OCI-LY7 (cell line): ENCODE measurements at regions not wholly inside any gene's neighbourhood (a gene's known extent, or its start where the extent isn't known, plus 50 kb on each side); places are given as distances from the start of the nearest gene placed in this dataset.

Source experiments
- BruUV-seq: library from RNA; stranded (reverse); fragments of 400-500 nt; replicated peaks from 2 replicates; lab custom pipeline; 2021; lab: Mats Ljungman, UMichigan
- CTCF ChIA-PET: fragments of 300-600 bp; sonication (Branson Sonifier 250); formaldehyde crosslinking; loops from one replicate; lab custom pipeline; 2022; ENCODE audit warnings: antibody characterized with exemption; ENCODE audit not compliant: unreplicated experiment; lab: Charles Lee
- POLR2A ChIA-PET: fragments of 300-600 bp; sonication (Branson Sonifier 250); formaldehyde crosslinking; loops from one replicate; lab custom pipeline; 2022; ENCODE audit warnings: antibody characterized with exemption; lab: Charles Lee
- DNase-seq: peaks from one replicate; pipeline ENCODE4 v3.0.0-alpha.2; 2015; ENCODE audit warnings: low spot score
- H2AFZ ChIP-seq: fragments of 200-600 bp; sonication (generic), shearing (Covaris generic); 2 replicates; pipeline ENCODE4 v1.6.1; 2014; ENCODE audit warnings: mild to moderate bottlenecking, antibody characterized with exemption, low read length, moderate library complexity
- H3K27ac ChIP-seq: fragments of 200-600 bp; sonication (generic); 2 replicates; pipeline ENCODE4 v1.5.1; 2014; ENCODE audit warnings: mixed run types, low read depth, mild to moderate bottlenecking, moderate library complexity, low read length, inconsistent platforms; ENCODE audit not compliant: poor library complexity, severe bottlenecking
- H3K36me3 ChIP-seq: fragments of 200-600 bp; sonication (generic); 2 replicates; pipeline ENCODE4 v1.6.1; 2014; ENCODE audit warnings: mild to moderate bottlenecking, antibody characterized with exemption, low read length, moderate library complexity, mixed read lengths; ENCODE audit not compliant: insufficient read depth
- H3K4me1 ChIP-seq: fragments of 200-600 bp; sonication (generic); 2 replicates; pipeline ENCODE4 v1.5.1; 2014; ENCODE audit warnings: mild to moderate bottlenecking, low read length; ENCODE audit not compliant: insufficient read depth, poor library complexity, severe bottlenecking
- H3K4me2 ChIP-seq: fragments of 200-600 bp; sonication (generic); 2 replicates; pipeline ENCODE4 v1.6.1; 2014; ENCODE audit warnings: mild to moderate bottlenecking, low read length
- H3K4me3 ChIP-seq: fragments of 200-600 bp; sonication (generic); 2 replicates; pipeline ENCODE4 v1.5.1; 2014; ENCODE audit warnings: mild to moderate bottlenecking, low read depth, low read length; ENCODE audit not compliant: poor library complexity, severe bottlenecking
- H3K79me2 ChIP-seq: fragments of 200-600 bp; sonication (generic); 2 replicates; pipeline ENCODE4 v1.6.1; 2016; ENCODE audit warnings: low read depth, mild to moderate bottlenecking, low read length, moderate library complexity, mixed read lengths; ENCODE audit not compliant: insufficient read depth
- H3K9me2 ChIP-seq: fragments of 200-600 bp; sonication (generic); 2 replicates; pipeline ENCODE4 v1.6.1; 2016; ENCODE audit warnings: mild to moderate bottlenecking, low read length, mixed read lengths; ENCODE audit not compliant: insufficient read depth
- H3K9me3 ChIP-seq: fragments of 200-600 bp; sonication (generic); 2 replicates; pipeline ENCODE4 v1.6.1; 2014; ENCODE audit warnings: mild to moderate bottlenecking, mixed run types, low read length, mixed read lengths
- H4K20me1 ChIP-seq: fragments of 200-600 bp; sonication (generic); 2 replicates; pipeline ENCODE4 v1.6.1; 2014; ENCODE audit warnings: mild to moderate bottlenecking, antibody characterized with exemption, low read length, moderate library complexity, mixed read lengths; ENCODE audit not compliant: insufficient read depth
- EZH2phosphoT487 ChIP-seq: fragments of 200-600 bp; sonication (generic); IDR thresholded peaks from 2 replicates; pipeline ENCODE4 v1.6.1; 2018; ENCODE audit warnings: low read depth, borderline replicate concordance, mild to moderate bottlenecking, mixed run types, antibody characterized with exemption, low read length, moderate library complexity, mixed read lengths
- intact Hi-C: fragments of 100-400 bp; cut with micrococcal nuclease; formaldehyde crosslinking; loops from one replicate; pipeline ENCODE4 v1.10.0; 2022; ENCODE audit not compliant: unreplicated experiment
- TF ChIP-seq, protein P1 (sequence below): fragments of 200-600 bp; sonication (generic); conservative IDR thresholded peaks from 2 replicates; pipeline ENCODE4 v1.5.1; 2014; ENCODE audit warnings: mild to moderate bottlenecking, antibody characterized with exemption, low read length, moderate library complexity, mixed read lengths

DNA sequence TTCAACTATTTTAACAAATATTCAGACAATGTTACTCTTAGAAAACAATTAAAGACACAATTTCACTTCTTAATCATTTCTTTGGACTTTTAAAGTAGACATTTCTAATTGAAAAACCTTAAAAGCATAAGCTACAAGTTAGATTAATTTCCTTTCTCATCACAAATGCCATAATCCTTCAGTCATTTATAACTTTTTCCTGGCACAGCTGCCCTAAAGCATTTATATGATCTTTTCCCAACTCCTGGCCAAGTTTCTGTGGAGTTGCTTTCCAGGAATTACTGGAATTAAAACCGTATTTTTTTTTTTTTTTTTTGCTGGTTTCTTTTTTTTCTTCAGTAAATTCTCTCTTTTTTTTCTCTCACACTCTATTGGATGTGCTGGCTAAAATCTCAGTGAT, 615.9 kb downstream of the TBC1D4 start:
- no peak overlapping the region for H3K4me2 ChIP-seq
- DNase-seq, result no peak
- no peak overlapping the region for H3K27ac ChIP-seq
- H3K79me2 ChIP-seq, result no peaks in the 10 kb centered on the region
- H4K20me1 ChIP-seq, result no peaks in the 10 kb centered on the region
- intact Hi-C loops, result no loop called here
- ChIA-PET CTCF (no interaction called here), POLR2A (no interaction called here)
- TF ChIP-seq EZH2phosphoT487, result no peak
- TF ChIP-seq, protein P1, sequence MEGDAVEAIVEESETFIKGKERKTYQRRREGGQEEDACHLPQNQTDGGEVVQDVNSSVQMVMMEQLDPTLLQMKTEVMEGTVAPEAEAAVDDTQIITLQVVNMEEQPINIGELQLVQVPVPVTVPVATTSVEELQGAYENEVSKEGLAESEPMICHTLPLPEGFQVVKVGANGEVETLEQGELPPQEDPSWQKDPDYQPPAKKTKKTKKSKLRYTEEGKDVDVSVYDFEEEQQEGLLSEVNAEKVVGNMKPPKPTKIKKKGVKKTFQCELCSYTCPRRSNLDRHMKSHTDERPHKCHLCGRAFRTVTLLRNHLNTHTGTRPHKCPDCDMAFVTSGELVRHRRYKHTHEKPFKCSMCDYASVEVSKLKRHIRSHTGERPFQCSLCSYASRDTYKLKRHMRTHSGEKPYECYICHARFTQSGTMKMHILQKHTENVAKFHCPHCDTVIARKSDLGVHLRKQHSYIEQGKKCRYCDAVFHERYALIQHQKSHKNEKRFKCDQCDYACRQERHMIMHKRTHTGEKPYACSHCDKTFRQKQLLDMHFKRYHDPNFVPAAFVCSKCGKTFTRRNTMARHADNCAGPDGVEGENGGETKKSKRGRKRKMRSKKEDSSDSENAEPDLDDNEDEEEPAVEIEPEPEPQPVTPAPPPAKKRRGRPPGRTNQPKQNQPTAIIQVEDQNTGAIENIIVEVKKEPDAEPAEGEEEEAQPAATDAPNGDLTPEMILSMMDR, result no peak
- no TSS peak for BruUV-seq
- H3K4me1 ChIP-seq, result no peaks in the 10 kb centered on the region
- H2AFZ ChIP-seq, result no peak overlapping the region
- H3K36me3 ChIP-seq, result no peaks in the 10 kb centered on the region
- H3K4me3 ChIP-seq, result no peak overlapping the region
- H3K9me2 ChIP-seq, result no peaks in the 10 kb centered on the region
- H3K9me3 ChIP-seq, result no peaks in the 10 kb centered on the region

DNA sequence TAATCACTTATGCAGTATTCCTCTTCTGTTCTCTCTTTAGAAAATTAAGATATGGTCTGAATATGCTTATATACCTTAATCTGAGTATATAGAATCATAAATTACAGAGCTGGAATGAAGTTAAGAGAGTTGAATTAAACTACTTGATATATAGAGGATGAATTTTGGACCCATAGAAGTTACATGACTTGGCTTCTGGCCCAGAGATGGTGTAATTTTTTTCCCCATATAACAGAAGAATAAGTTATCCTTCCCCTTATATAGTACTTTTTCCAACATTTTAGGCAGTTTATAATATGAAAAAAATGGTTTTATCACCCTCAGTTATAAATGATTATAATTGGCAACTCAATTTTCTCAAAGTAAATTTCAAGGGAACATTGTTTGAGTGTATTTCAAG, 616.3 kb downstream of the TBC1D4 start:
- Histone ChIP-seq H3K79me2 (no peaks in the 10 kb centered on the region), H3K9me3 (no peaks in the 10 kb centered on the region), H3K4me2 (no peak overlapping the region), H3K4me3 (no peak overlapping the region), H3K36me3 (no peaks in the 10 kb centered on the region), H2AFZ (no peak overlapping the region), H3K9me2 (no peaks in the 10 kb centered on the region), H3K27ac (no peak overlapping the region), H4K20me1 (no peaks in the 10 kb centered on the region), H3K4me1 (no peaks in the 10 kb centered on the region)
- ChIA-PET CTCF (no interaction called here), POLR2A (no interaction called here)
- TF ChIP-seq EZH2phosphoT487, result no peak
- TF ChIP-seq, protein P1, result no peak
- intact Hi-C loops, result no loop called here
- DNase-seq, result no peak
- BruUV-seq, result no TSS peak

DNA sequence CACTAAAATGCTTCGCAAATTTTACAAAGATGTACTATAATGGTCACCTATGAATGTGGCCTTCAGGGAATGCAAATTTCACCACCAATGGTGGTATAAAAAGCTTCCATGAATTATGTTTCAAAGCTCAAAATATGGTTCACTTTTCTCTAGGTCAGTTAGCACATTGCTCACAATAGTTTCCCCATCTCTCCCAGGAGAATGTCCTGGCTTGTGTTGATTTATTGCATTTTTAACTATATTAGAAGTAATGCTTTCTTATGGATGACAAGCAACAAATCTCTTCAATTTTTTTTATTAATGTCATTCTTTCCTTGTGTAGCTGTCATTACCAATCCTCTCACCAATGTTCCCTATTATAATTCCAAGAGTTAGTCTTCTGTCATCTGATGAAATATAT, 621.2 kb downstream of the TBC1D4 start:
- no peaks in the 10 kb centered on the region for H3K36me3 ChIP-seq
- H3K4me1 ChIP-seq, result no peaks in the 10 kb centered on the region
- no peak overlapping the region for H2AFZ ChIP-seq
- no peak overlapping the region for H3K4me2 ChIP-seq
- CTCF ChIA-PET, result no interaction called here
- no peak overlapping the region for H3K27ac ChIP-seq
- no peaks in the 10 kb centered on the region for H3K79me2 ChIP-seq
- POLR2A ChIA-PET, result no interaction called here
- no peak overlapping the region for H3K4me3 ChIP-seq
- no peak for DNase-seq
- no peaks in the 10 kb centered on the region for H4K20me1 ChIP-seq
- no peaks in the 10 kb centered on the region for H3K9me2 ChIP-seq
- no peak for TF ChIP-seq EZH2phosphoT487
- TF ChIP-seq, protein P1, result no peak
- no peaks in the 10 kb centered on the region for H3K9me3 ChIP-seq
- BruUV-seq, result no TSS peak
- intact Hi-C loops, result no loop called here
